ENCODE measurements at regions not wholly inside any gene's neighbourhood (a gene's known extent, or its start where the extent isn't known, plus 50 kb on each side); places are given as distances from the start of the nearest gene placed in this dataset.
"Not testable (repeated sequence)": the region's sequence is repeated elsewhere in the genome, so short reads cannot be mapped to it uniquely, and the experiment has no call there.

GRCh38 chr16:55072976-55073375 lies 142.3 kb downstream of the IRX5 start:
- no peak for DNase-seq (ENCODE audit: low read depth)

GRCh38 chr16:55073830-55074229 lies 143.2 kb downstream of the IRX5 start:
- DNase-seq (ENCODE audit: low read depth): no peak

- DNase-seq (ENCODE audit: low read depth): not testable (repeated sequence)
These were observed 144.5 kb downstream of the IRX5 start for GRCh38 chr16:55075208-55075607.

GRCh38 chr16:55076053-55076452 lies 145.4 kb downstream of the IRX5 start:
- no peak for DNase-seq (ENCODE audit: low read depth)

GRCh38 chr16:55077266-55077665 lies 146.6 kb downstream of the IRX5 start:
- DNase-seq (ENCODE audit: low read depth): no peak

- DNase-seq (ENCODE audit: low read depth): no peak
These were observed 147.5 kb downstream of the IRX5 start for GRCh38 chr16:55078153-55078552.

GRCh38 chr16:55078699-55079410 lies 148.2 kb downstream of the IRX5 start:
- no peak for DNase-seq (ENCODE audit: low read depth)

- no peak for DNase-seq (ENCODE audit: low read depth)
These were observed 151.2 kb downstream of the IRX5 start for GRCh38 chr16:55081622-55082590.

GRCh38 chr16:55082591-55082976 lies 151.9 kb downstream of the IRX5 start:
- no peak for DNase-seq (ENCODE audit: low read depth)

GRCh38 chr16:55083052-55083451 lies 152.4 kb downstream of the IRX5 start:
- DNase-seq (ENCODE audit: low read depth): no peak

- no peak for DNase-seq (ENCODE audit: low read depth)
These were observed 157.4 kb downstream of the IRX5 start for GRCh38 chr16:55088098-55088497.

GRCh38 chr16:55089600-55089999 lies 158.9 kb downstream of the IRX5 start:
- DNase-seq (ENCODE audit: low read depth): no peak

GRCh38 chr16:55091213-55091870 lies 160.7 kb downstream of the IRX5 start:
- DNase-seq (ENCODE audit: low read depth): no peak

GRCh38 chr16:55091871-55092230 lies 161.2 kb downstream of the IRX5 start:
- no peak for DNase-seq (ENCODE audit: low read depth)

GRCh38 chr16:55100100-55100499 lies 169.4 kb downstream of the IRX5 start:
- no peak for DNase-seq (ENCODE audit: low read depth)

GRCh38 chr16:55101026-55101425 lies 170.4 kb downstream of the IRX5 start:
- DNase-seq (ENCODE audit: low read depth): no peak

- no peak for DNase-seq (ENCODE audit: low read depth)
These were observed 171.4 kb downstream of the IRX5 start for GRCh38 chr16:55102077-55102476.

GRCh38 chr16:55102531-55102930 lies 171.9 kb downstream of the IRX5 start:
- no peak for DNase-seq (ENCODE audit: low read depth)

- no peak for DNase-seq (ENCODE audit: low read depth)
These were observed 177.2 kb downstream of the IRX5 start for GRCh38 chr16:55107851-55108250.

- DNase-seq (ENCODE audit: low read depth): no peak
These were observed 182.5 kb downstream of the IRX5 start for GRCh38 chr16:55113210-55113609.

GRCh38 chr16:55115506-55115905 lies 184.8 kb downstream of the IRX5 start:
- DNase-seq (ENCODE audit: low read depth): no peak

- no peak for DNase-seq (ENCODE audit: low read depth)
These were observed 185.7 kb downstream of the IRX5 start for GRCh38 chr16:55116165-55116920.

All from non-pigmented ciliary epithelial cell (primary cell).